ENCODE measurements at regions not wholly inside any gene's neighbourhood (a gene's known extent, or its start where the extent isn't known, plus 50 kb on each side); places are given as distances from the start of the nearest gene placed in this dataset.

DNA sequence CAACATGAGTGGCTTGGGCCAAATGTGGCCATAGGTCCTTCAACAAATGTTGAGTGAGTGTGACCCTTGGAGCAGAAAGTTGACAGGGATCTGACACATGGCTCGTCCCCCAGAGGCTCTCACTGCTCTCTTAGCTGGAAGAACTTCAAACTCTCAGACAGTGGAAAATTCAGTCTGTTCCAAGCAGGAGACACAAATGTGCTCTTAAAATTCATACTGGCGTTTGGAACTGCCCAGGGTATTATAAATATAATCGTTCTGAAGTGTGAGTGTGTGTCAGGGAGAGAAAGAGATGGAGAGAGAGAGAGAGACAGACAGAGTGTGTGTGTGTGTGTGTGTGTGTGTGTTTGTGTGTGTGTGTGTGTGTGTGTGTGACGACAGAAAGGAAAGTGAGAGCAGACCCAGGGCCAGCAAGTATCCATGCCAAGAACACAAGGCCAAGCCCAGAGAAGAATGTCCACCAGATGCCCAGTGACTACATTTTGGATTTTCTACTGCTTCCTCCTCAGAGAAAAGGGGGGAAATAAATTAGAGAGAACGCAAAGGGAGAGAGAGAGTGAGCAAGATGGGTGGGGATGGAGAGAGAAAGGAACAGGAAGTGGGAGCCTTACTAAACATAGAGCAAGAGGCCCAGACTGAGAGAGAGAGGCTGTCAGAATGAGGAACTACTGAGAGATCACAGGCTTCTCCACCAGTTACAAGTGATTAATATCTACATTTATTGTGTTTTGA lies 193.6 kb upstream of the NUDT4 start:
- DNase-seq, result no peak

DNA sequence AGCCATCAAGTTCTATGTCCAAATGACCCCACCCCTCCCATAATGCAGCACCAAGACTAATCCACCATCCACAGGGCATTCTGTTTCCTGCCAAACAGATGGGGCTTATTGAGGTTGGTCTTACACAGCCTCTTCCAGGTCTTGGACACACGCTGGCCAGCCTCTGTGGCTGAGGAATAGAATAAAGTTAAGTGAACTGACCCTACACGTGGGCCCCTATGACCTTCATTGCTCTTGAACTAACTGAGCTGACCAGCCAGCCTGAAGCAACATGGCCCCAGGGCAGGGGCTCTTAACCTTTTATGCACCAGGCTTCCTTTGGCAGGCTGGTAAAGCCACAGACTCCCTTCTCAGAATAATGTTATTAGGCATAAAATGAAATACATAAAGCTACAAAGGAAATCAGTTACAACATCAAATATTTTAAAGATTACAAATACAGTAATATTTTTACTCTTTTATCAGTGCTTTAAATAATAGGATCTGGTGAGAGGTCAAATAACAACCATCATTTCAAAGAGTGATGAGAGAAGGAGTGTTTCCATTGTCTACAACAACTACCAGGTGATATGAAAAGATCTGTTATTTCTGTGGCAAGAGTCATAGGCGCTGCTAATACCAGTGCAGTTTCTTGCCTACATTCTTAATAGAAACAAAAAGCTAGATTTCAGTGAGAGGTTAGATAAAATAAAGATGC lies 192.9 kb upstream of the NUDT4 start:
- DNase-seq, result no peak

DNA sequence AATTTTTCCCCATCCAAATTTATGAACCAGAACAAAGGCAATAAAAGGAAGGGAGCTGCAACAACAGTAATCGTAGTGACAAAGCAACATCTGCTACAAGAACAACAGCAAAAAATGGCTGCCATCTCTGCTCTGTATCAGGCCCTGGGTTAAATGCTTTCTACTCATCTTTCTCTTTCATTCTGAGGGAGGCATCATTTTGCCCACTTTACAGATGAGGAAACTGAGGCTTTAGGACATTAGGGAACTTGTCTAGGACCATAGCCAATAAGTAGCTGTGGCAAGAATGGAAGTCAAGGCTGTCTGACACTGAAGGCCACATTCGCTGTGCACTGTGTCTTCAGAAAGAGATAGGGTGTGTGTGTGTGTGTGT lies 192.4 kb upstream of the NUDT4 start:
- DNase-seq, result no peak

DNA sequence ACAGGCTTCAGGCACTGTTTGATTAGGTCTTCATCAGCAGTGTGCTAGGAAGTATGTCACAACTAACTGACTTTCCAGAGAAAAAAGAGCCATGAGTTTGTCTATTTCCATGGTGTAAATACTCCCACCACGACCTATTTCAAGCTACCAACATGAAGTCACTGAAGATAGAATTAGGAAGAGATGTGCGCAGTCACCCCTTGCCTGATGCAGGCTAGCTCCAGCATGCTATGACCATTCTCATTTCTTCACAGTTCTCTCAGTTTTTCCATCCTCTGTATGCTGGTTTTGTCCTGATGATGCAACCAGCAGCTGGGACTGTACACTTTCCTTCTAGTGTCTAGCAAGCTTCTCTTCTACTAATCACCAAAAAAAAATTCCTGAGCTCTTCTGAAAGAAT lies 191.6 kb upstream of the NUDT4 start:
- DNase-seq, result no peak

DNA sequence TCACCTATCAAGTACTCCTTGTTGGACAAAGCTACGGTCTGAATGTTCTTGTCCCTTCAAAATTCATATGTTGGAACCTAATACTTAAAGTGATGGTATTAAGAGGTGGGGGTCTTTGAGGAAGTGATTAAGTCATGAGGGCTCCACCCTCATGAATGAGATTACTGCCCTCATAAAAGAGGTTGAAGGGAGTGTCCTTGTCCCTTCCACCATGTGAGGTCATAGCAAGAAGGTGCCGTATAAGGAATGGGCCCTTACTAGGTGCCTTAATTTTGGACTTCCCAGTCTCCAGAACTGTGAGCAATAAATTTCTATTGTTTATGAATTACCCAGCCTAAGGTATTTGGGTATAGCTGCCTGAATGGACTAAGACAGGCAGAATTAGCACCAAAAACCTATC lies 191.1 kb upstream of the NUDT4 start:
- no peak for DNase-seq

DNA sequence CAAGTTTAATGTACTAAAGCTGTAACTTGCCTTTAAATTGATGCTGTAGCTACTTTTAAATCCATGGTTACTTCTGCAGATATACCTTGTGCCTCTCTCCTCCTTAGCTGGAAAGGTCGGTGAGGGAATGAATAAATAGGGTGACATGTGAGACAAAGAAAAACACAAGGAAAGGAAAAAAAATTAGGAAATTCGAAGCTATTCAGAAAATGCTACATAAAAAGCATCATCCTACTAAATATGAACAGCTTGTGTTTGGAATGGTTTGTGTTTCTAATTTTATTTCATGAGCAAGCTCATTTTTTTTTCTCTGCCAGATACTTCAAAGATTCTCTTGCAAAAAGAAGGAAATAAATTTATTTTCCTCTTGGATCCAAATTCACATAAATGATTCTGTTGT lies 186.3 kb upstream of the NUDT4 start:
- no peak for DNase-seq

DNA sequence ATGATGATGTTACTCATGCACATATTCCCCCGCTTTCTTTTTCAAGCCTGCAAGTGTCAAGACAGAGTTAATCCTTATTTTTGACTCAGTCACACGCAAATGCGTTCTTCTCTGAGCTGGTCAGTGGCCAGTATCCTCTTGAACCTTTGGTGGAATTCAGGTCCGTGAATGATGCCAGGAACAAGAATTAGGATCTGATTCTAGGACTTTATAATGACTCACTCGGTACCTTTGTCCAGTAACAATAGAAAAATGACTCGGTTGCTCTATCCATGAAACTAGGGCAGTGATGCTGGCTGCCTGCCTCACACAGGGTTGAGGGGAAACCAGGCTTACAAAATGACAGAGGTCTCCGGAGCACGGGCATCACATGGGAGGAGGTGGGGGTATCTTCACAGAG lies 185.8 kb upstream of the NUDT4 start:
- DNase-seq, result no peak

DNA sequence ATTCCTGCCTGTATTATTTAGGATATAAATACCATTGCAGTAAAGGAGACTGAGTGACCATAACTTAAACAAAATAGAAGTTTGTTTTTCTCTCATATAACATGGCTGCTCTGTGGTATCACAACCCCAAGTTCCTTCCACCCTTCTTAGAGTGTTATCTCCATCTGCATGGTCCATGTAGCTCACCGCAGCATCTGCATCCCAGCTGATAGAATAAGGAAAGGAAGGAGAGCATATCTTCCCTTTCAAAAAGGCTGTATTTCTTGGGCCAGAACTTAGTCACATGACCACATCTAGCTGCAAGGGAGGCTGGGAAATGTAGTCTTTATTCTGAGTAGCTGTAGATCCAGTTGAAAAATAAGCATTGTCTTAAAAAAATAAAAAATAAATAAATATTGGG lies 184.8 kb upstream of the NUDT4 start:
- no peak for DNase-seq

DNA sequence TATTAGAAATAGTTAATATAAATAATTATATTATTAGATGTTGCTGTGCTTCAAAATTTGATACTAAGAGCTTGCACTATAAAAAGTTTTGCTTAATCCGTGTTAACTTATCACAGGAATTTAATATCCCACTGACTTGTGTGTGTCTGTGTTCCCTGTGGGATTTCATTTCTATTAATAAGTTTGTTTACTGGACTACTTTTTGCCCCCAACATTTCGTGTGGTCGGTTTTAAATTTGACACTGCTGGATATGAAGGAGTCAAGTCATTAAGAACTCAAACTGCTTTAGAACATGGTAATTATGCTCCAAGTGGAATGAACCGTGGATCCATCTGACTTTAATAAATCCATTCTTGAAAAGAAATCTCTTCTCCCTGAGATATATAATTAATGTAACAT lies 182.2 kb upstream of the NUDT4 start:
- DNase-seq, result no peak

DNA sequence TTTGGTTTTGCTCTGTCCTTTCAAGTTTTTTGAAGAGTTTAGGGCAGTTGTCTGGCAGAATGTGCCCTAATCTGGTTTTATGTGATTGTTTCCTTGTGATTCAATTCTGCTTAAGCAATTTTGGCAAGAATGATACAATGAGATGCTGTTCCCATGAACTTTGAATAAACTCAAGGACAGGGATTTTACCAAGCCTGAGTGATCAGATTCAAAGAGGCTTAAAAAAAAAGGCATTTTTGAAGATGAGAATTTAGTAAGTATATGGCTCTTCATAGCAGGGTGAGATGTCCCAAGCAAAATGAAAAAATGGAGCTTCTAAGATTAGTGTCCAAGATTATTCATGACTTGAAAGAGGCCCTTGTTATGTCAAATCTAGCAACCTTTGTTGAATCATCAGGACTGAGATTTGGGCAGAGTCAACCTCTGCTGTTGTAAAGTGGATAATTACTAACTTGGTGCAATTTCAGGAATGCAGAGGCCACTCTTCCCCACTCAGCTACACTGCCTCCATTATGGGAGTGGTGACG lies 180.6 kb upstream of the NUDT4 start:
- no peak for DNase-seq

DNA sequence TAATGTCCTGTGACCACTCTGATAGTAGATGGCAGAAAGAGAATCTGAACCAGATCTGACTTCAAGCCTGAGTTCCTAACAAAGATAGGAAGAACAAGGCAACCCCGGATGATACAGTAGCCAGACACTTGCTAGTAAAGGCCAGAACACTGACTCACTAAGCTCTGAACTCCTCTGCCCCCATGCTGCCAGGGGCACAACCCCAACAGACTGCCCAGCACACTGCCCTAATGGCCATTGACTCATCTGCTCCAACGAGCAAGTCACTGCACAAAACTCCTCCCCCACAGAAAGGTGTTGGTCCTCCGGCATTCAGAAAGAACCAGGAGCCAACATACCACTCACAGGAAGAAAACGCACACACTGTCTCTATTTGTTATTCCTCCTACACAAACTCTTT lies 179.6 kb upstream of the NUDT4 start:
- no peak for DNase-seq

DNA sequence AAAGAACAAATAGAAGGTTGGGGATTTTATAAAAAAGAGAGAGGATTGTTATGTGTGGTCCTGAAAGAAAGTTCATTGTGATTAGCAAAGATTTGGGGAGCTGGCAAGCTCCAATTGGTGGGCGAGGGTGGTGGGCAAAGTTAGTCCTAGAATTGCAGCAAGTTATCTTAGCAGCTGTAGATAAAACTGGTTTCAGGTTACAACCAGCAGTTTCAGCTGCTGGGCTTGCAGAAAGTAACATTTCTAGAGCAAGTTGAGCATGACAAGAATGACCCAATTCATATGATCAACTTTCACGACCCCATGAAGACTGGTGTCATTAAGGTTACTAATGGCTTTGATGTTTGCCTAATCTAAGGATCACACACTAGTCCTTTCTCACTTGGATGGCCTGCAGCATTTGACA lies 177.9 kb upstream of the NUDT4 start:
- no peak for DNase-seq

DNA sequence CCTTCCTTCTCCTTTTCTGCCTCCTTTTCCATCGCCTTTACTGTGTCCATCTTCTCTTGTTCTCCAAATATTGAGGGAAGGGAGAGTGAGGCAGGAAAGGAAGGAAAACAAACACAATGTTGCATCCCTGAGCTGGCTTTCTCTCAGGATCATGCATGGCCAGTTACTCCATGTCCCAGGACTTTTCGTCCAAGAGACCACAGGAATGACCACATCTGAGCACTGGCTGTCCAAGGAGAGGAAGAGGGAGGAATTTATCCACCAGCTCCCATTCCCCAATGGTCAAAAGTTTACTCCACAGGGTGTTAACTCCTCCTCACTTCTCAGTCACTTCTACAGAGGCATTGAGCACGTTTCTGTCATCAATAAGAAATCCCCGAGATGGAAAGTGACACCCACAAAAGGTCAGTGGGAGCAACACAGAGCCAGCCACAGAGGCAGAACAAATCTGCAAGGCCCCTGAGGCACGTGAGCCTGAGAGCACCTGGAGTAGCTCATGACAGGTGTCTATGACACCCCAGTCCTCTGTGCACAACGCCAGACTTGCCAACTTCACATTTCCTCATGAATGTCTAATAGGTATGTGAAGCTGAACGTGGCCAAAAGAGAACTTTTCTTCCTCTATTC lies 177.3 kb upstream of the NUDT4 start:
- no peak for DNase-seq

DNA sequence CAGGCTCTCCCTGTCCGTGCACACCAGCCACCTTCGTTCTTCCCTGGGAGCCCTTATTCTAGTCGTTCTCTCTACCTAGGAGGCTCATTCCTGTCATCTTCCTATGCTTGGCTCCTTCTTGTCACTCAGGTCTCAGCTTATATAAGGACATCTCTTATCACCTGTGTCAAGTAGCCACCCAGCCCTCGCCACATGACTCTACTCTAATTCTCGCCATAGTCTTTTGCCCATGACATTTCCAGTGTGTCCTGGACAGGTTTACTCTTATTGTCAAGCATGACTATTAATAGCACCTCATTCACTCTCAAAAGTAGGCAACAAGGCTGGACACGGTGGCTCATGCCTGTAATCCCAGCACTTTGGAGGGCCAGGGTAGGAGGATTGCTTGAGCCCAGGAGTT lies 175.7 kb upstream of the NUDT4 start:
- no peak for DNase-seq

DNA sequence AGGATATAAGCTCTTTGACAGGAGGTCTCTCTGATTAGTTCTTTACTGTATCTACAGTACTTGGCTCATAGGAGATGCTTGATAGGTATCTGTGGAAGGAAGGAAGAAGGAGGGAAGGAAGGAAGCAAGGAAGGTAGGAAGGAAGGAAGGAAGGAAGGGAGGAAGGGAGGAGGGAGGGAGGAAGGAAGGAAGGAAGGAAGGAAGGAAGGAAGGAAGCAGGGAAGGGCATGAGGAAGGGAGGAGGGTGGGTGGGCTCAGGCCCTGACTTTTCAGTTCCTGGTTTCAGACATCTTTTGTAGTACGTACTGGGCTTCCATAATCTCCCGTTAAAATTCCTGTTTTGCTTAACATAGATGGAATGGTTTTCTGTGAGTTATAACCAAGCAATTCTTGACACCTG lies 175.0 kb upstream of the NUDT4 start:
- DNase-seq, result no peak

DNA sequence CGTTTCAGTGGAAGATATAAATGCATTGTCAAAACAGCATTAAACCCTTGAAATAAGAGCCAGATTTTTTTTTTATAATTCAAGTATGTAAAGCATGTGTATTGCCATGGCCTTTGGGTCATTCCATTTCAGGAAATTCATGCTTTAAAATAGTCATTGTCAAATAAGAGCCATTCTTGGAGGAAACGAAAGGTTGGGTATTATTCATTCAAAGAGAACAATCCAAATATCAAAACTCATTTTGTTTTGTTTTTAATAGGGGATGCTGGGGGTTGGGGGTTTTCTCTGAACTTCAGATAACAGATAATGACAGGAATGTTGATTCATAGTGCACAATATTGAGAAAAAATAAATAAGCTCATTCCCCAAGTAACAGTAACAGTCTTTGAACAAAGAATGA lies 174.4 kb upstream of the NUDT4 start:
- no peak for DNase-seq

DNA sequence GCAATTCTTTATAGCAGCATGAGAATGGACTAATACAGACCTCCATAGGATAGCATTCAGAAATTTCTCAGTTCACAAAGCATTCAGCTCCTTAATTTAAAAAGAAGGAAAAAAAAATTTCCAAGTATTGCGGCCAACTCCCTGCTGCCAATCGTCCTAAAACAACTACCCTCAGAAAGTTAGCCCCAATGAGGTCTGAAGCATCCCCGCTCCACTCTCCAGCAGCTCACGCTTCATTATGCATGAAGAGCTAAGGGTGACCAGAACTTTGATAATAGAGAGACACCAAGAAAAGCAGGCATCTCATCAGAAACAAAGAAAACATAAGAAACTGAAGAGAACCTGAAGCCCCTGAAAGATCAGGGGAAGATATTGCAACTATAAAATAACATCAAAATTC lies 172.8 kb upstream of the NUDT4 start:
- DNase-seq, result no peak

DNA sequence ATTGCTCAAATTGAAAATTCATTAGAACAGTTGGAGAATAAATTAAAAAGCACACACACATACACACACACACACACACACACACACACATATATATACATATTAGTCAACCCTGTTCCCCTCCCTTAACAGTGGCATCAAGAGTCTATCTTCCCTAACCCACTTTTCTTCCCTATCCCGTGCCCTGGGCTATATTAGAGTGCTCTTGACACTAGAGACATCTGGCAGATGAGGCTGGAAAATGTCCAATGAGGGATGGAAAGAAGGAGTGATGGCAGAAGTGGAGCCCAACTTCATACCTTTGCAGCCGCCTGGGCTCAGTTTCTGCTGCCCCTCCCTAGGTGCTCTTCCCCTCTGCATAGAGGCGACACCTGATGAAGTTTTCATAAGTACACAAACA lies 172.4 kb upstream of the NUDT4 start:
- no peak for DNase-seq

DNA sequence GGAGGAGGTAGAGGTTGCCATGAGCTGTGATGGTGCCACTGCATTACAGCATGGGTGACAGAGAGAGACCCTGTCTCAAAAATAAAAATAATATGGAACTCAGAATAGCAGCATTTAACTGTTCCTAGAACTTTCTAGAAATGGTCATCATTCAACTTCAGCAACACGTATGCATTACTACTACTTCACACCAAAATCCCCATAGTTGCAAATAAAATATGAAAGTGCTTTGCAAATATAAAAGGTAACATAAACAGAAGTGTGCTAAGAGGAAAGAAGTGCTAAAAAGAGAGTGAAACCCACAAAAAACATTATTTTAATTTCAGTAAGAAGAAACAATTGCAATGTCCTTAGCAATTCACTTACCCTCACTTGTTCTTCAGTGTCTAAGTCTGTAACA lies 169.7 kb upstream of the NUDT4 start:
- DNase-seq, result no peak

DNA sequence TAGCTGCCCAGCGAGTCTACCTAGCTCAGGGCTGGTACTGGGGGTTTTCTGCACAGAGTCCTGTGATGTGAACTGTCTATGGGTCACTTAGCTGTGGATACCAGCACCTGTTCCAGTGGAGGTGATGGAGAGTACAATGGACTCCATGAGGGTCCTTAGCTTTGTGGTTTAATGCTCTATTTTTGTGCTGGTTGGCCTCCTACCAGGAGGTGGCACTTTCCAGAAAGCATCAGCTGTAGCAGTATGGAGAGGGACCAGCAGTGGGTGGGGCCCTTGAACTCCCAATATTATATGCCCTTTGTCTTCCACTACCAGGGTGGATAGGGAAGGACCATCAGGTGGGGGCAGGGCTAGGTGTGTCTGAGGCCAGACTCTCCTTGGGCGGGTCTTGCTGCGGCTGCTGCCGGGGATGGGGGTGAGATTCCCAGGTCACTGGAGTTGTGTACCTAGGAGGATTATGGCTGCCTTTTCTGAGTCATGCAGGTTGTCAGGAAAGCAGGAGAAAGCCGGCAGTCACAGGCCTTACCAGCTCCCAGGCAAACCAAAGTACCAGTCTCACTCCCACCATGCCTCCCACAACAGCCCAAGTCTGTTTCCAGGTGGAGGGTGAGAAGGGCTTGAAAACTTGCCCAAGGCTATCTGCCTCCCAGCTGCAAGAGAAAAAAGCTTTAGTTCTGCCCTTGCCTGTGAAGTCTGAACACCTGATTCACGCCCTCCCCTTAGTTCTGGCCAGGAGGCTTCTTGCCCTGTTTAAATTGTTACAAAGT lies 163.0 kb upstream of the NUDT4 start:
- DNase-seq, result no peak

DNA sequence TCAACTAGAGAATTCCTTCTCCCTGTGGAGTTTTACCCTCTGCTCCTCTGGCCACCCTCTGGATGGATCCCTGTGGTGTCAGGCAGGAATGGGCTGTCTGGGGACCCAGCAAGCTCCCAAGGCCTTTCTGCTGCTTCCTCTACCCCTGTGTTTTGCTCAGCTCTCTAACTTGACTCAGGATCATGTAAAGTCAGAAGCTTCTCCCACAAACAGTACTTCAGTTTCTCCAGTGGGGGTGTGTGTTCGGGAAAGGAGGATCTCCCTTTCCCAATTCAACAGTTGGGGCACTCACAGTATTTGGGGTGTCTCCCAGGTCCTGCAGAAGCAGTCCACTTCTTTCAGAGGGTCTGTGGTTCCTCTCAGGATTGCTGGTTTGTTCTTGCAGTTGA lies 162.4 kb upstream of the NUDT4 start:
- DNase-seq, result no peak

DNA sequence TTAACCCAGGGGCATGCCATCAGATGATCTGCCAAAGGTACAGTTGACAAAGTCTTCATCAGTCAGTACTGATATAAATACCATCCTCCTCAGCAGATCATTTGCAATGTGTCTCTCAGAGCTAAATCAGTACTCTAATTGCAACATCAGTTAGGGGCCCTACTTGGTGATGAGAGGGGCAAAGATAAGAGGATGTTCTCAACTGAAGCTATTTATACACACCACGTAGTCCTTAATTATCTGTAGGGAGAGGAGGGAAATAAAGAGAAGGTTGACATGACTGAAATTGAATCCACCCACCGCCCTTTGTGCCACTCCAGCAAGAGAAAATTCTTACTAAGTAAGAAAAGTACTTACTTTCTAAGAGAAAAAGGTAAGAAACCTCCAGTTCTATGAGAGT lies 157.8 kb upstream of the NUDT4 start:
- DNase-seq, result no peak

DNA sequence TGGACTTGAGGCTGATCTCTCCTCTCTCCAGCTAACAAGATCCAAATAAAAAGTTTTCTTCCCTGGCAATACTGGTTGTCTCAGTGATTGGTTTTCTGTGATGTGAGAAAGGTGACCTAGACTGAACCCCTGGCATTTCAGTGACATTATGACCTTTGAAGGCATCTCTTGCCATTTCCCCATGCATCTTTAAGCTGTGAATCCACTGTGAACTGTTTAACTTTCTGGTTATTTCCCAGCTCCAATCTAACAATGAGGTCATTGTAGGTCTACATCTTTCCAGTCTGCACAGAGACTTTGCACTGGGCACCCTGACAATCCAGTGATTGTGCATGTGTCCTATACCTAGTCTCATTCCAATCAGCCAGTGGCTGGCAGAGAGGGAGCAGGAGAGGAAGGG lies 155.9 kb upstream of the NUDT4 start:
- no peak for DNase-seq

Measured in activated naive CD4-positive, alpha-beta T cell treated with Interleukin-2 at 50 U/mL for 16 hours (primary cell).